Osteoblast (primary cell): ENCODE measurements at regions not wholly inside any gene's neighbourhood (a gene's known extent, or its start where the extent isn't known, plus 50 kb on each side); places are given as distances from the start of the nearest gene placed in this dataset.

Experiments used
- DNase-seq: peaks from one replicate; pipeline ENCODE4 v3.0.0; 2011; ENCODE audit warnings: low spot score, mixed read lengths; ENCODE audit not compliant: insufficient read length; ENCODE audit errors: missing footprints
- H2AFZ ChIP-seq: 2 replicates; pipeline ENCODE4 v1.6.0; 2011; ENCODE audit warnings: mild to moderate bottlenecking, low read length
- H3K27ac ChIP-seq: 2 replicates; pipeline ENCODE4 v1.5.1; 2011; ENCODE audit warnings: mild to moderate bottlenecking, low read depth, low read length, moderate library complexity
- H3K27me3 ChIP-seq: 2 replicates; pipeline ENCODE4 v1.6.0; 2012; ENCODE audit warnings: mild to moderate bottlenecking, control low read depth, inconsistent platforms, low read length, moderate library complexity; ENCODE audit not compliant: insufficient read depth
- H3K36me3 ChIP-seq: 2 replicates; pipeline ENCODE4 v1.5.1; 2011; ENCODE audit warnings: mild to moderate bottlenecking, low read length, control low read depth, moderate library complexity; ENCODE audit not compliant: insufficient read depth
- H3K4me1 ChIP-seq: 2 replicates; pipeline ENCODE4 v1.5.1; 2011; ENCODE audit warnings: mild to moderate bottlenecking, low read length, control low read depth, moderate library complexity; ENCODE audit not compliant: insufficient read depth
- H3K4me2 ChIP-seq: 2 replicates; pipeline ENCODE4 v1.6.0; 2011; ENCODE audit warnings: mild to moderate bottlenecking, low read length; ENCODE audit not compliant: insufficient read depth
- H3K4me3 ChIP-seq: fragments of 200-600 bp; sonication (generic); 3 replicates; pipeline ENCODE4 v1.5.1; 2012; ENCODE audit warnings: mild to moderate bottlenecking, low read length, inconsistent platforms; ENCODE audit not compliant: insufficient read depth
- H3K79me2 ChIP-seq: 2 replicates; pipeline ENCODE4 v1.6.0; 2012; ENCODE audit warnings: mild to moderate bottlenecking, low read length, control low read depth, inconsistent platforms; ENCODE audit not compliant: insufficient read depth
- H3K9me3 ChIP-seq: 2 replicates; pipeline ENCODE4 v1.5.1; 2011; ENCODE audit warnings: low read depth, low read length, control low read depth
- H4K20me1 ChIP-seq: 2 replicates; pipeline ENCODE4 v1.6.0; 2012; ENCODE audit warnings: mild to moderate bottlenecking, low read length, control low read depth; ENCODE audit not compliant: insufficient read depth
- TF ChIP-seq, protein P1 (sequence below): IDR thresholded peaks from 2 replicates; pipeline ENCODE4 v1.5.1; 2011; ENCODE audit warnings: mild to moderate bottlenecking, low read depth, low read length, moderate library complexity; ENCODE audit errors: extremely low read depth

DNA sequence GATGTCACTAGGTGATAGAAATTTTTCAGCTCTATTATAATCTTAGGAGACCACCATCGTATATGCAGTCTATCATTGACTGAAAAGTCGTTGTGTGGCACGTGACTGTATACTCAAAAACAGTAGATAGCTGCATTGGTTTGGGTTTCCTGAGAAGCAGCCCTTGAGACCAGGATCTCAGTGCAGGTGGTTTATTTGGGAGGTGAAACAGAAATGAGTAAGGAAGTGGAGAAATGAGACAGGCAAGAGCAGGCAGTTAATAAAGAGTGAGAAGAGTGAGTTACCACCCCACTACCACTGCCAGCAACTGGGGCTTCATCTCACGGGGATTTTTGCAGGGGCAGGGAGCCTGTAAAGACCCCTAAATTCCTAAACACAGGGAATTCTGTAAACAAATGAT is 221.0 kb downstream of the SHQ1 start:
- DNase-seq, result no peak
- Histone ChIP-seq H3K36me3 (no peaks in the 10 kb centered on the region), H3K79me2 (no peaks in the 10 kb centered on the region), H3K4me2 (no peak overlapping the region), H3K27me3 (peaks cover 9% of the 10 kb centered on the region), H3K9me3 (no peaks in the 10 kb centered on the region), H3K4me1 (no peaks in the 10 kb centered on the region), H2AFZ (no peak overlapping the region), H3K27ac (no peak overlapping the region), H3K4me3 (no peak overlapping the region), H4K20me1 (no peaks in the 10 kb centered on the region)
- TF ChIP-seq, protein P1, sequence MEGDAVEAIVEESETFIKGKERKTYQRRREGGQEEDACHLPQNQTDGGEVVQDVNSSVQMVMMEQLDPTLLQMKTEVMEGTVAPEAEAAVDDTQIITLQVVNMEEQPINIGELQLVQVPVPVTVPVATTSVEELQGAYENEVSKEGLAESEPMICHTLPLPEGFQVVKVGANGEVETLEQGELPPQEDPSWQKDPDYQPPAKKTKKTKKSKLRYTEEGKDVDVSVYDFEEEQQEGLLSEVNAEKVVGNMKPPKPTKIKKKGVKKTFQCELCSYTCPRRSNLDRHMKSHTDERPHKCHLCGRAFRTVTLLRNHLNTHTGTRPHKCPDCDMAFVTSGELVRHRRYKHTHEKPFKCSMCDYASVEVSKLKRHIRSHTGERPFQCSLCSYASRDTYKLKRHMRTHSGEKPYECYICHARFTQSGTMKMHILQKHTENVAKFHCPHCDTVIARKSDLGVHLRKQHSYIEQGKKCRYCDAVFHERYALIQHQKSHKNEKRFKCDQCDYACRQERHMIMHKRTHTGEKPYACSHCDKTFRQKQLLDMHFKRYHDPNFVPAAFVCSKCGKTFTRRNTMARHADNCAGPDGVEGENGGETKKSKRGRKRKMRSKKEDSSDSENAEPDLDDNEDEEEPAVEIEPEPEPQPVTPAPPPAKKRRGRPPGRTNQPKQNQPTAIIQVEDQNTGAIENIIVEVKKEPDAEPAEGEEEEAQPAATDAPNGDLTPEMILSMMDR, result no peak

DNA sequence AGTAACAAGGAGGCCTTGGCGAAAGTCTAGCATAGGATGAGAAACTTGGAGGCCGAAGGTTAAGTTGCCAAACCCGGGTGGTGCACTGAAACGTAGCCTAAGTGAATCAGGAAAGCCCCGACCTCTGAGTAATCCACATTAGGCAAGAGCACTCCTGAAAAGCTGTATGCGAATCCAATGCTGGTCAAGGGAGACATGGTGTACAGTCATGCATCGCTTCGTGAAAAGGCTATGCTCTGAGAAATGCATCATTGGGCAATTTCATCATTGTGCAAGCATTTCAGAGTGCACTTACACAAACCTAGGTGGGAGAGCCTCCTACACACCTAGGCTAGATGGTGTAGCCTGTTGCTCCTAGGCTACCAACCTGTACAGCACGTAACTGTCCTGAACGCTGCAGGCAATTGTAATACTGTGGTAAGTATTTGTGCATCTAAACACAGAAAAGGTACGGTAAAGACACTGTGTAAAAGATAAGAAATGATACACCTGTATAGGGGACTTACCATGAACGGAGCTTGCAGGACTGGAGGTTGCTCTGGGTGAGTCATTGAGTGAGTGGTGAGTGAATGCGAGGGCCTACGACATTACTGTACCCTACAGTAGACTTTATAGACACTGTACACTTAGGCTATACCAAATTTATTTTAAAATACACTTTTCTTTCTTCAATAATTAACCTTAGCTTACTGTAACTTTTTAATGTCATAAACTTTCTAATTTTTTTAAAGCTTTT is 222.5 kb downstream of the SHQ1 start:
- no peaks in the 10 kb centered on the region for H3K9me3 ChIP-seq
- no peaks in the 10 kb centered on the region for H4K20me1 ChIP-seq
- H3K79me2 ChIP-seq, result no peaks in the 10 kb centered on the region
- DNase-seq, result no peak
- no peak overlapping the region for H3K4me3 ChIP-seq
- no peak overlapping the region for H3K27ac ChIP-seq
- no peak overlapping the region for H2AFZ ChIP-seq
- H3K4me2 ChIP-seq, result no peak overlapping the region
- H3K36me3 ChIP-seq, result no peaks in the 10 kb centered on the region
- H3K4me1 ChIP-seq, result no peaks in the 10 kb centered on the region
- peaks cover 10% of the 10 kb centered on the region for H3K27me3 ChIP-seq
- TF ChIP-seq, protein P1, result no peak

DNA sequence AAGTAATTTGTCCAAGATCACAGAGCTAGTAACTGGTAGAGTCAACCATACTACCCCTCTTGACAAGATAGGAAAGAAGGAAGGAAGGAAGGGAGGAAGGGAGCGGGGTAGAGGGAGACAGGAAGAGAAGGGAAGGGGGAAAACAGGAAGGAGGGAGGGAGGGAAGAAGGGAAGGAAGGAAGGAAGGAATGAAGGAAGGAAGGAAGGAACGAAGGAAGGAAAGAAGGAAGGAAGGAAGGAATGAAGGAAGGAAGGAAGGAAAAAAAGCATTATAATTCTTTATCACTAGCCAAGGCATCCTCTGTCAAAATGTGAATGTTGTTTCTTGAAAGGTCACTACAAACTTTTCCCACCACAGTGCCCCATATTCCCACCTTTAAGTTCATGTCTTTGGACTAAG is 223.6 kb downstream of the SHQ1 start:
- H3K4me2 ChIP-seq, result no peak overlapping the region
- TF ChIP-seq, protein P1, result no peak
- H3K9me3 ChIP-seq, result no peaks in the 10 kb centered on the region
- H3K4me1 ChIP-seq, result no peaks in the 10 kb centered on the region
- H3K36me3 ChIP-seq, result no peaks in the 10 kb centered on the region
- no peaks in the 10 kb centered on the region for H4K20me1 ChIP-seq
- no peak for DNase-seq
- H3K27me3 ChIP-seq, result peaks cover 6% of the 10 kb centered on the region
- H3K79me2 ChIP-seq, result no peaks in the 10 kb centered on the region
- no peak overlapping the region for H2AFZ ChIP-seq
- H3K4me3 ChIP-seq, result no peak overlapping the region
- H3K27ac ChIP-seq, result no peak overlapping the region

DNA sequence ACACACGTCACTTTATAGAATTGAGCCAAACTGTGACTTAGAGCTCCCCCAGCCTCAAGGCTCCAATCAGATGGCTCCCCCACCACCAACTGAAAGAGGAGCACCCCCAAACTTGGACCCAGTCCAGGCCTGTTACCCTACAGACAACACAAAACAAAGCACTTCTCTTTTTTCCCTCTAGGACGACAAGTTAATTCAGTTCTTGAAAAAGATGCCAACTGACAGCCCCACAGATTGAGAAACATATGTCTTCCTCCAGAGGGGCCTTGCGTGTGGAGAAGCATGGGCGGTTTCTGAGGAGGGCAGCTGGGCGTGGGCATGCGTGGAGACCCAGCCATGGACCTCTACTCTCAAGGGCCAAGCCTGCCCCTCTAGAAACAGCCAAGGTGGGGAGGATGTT is 229.5 kb downstream of the SHQ1 start:
- H2AFZ ChIP-seq, result no peak overlapping the region
- no peaks in the 10 kb centered on the region for H3K4me1 ChIP-seq
- H3K9me3 ChIP-seq, result peaks cover 3% of the 10 kb centered on the region
- no peak for DNase-seq
- TF ChIP-seq, protein P1, result no peak
- no peaks in the 10 kb centered on the region for H4K20me1 ChIP-seq
- no peaks in the 10 kb centered on the region for H3K36me3 ChIP-seq
- no peak overlapping the region for H3K27ac ChIP-seq
- H3K4me2 ChIP-seq, result no peak overlapping the region
- no peak overlapping the region for H3K4me3 ChIP-seq
- H3K27me3 ChIP-seq, result peaks cover 11% of the 10 kb centered on the region
- no peaks in the 10 kb centered on the region for H3K79me2 ChIP-seq
